ENCODE measurements at regions not wholly inside any gene's neighbourhood (a gene's known extent, or its start where the extent isn't known, plus 50 kb on each side); places are given as distances from the start of the nearest gene placed in this dataset.

DNA sequence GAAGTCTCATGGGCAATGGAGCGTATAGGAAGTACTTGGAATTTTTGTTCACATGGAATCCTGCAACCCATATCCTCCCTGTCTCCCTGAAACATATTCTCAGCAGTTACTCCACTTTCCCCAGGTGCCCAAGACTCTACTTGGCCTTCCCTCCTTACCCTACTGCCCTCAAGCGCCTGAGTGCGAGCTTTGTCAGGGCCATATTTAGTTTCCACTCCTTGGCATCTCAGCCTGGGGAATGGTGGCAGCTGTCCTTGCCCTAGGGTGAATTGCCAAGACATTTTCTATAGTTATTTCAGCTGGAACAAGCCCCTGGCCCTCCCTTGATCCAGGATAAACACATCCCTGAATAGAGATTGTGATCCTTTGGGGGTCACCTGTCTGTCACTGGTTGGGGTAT is 569.3 kb upstream of the LRFN5 start:
- no peak overlapping the region for H3K27ac Mint-ChIP-seq
- H3K36me3 Mint-ChIP-seq (ENCODE audit: low read depth) = no peaks in the 10 kb centered on the region
- Histone ChIP-seq H3K4me1 (ENCODE audit: control insufficient read depth, insufficient read depth, low read length) (no peaks in the 10 kb centered on the region), H3K27ac (ENCODE audit: low read depth, low read length) (no peak overlapping the region), H3K4me3 (ENCODE audit: low read length) (no peak overlapping the region), H3K9me3 (ENCODE audit: control insufficient read depth, low read length) (no peaks in the 10 kb centered on the region), H3K9ac (ENCODE audit: extremely low read depth, low read length, poor library complexity, severe bottlenecking) (no peak overlapping the region), H3K36me3 (ENCODE audit: control insufficient read depth, insufficient read depth, low read length) (no peaks in the 10 kb centered on the region), H3K27me3 (ENCODE audit: control insufficient read depth, insufficient read depth, low read length, poor library complexity, severe bottlenecking) (no peaks in the 10 kb centered on the region)
- no peaks in the 10 kb centered on the region for H3K4me1 Mint-ChIP-seq
- 90% methylated on average over 3 of the region's 3 CpGs; no CpG with 5 or more reads in 1 of the 2 experiments for WGBS, 2 experiments (ENCODE audit: insufficient coverage in 1 of 2, insufficient read length in 1 of 2)
- no peak for DNase-seq
- no peaks in the 10 kb centered on the region for H3K27me3 Mint-ChIP-seq (ENCODE audit: insufficient read depth)
- TF ChIP-seq, protein P1, sequence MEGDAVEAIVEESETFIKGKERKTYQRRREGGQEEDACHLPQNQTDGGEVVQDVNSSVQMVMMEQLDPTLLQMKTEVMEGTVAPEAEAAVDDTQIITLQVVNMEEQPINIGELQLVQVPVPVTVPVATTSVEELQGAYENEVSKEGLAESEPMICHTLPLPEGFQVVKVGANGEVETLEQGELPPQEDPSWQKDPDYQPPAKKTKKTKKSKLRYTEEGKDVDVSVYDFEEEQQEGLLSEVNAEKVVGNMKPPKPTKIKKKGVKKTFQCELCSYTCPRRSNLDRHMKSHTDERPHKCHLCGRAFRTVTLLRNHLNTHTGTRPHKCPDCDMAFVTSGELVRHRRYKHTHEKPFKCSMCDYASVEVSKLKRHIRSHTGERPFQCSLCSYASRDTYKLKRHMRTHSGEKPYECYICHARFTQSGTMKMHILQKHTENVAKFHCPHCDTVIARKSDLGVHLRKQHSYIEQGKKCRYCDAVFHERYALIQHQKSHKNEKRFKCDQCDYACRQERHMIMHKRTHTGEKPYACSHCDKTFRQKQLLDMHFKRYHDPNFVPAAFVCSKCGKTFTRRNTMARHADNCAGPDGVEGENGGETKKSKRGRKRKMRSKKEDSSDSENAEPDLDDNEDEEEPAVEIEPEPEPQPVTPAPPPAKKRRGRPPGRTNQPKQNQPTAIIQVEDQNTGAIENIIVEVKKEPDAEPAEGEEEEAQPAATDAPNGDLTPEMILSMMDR (conservative IDR thresholded peaks at IDR 0.05) = no peak
- H3K9me3 Mint-ChIP-seq = no peaks in the 10 kb centered on the region
- no peak overlapping the region for H3K4me3 Mint-ChIP-seq

DNA sequence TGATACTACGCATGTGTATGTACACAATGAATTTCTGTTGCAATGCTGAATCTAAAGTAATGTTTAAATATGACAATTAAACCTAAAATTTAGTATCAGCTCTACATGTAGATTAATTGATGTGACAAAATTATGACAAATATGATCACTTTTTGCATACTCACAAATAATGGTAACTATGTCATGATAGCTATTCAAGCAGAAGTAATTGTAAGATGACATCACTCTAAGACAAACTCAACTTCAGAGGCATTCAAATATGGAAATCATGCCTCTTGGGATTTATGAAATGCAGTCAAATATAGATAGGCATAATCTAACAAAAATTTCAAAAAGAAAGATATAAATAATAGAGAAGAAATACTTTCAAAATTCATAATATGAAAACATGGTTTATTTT is 571.7 kb upstream of the LRFN5 start:
- Mint-ChIP-seq H3K4me1 (no peaks in the 10 kb centered on the region), H3K27ac (no peak overlapping the region), H3K9me3 (no peaks in the 10 kb centered on the region), H3K36me3 (ENCODE audit: low read depth) (peaks cover 3% of the 10 kb centered on the region), H3K27me3 (ENCODE audit: insufficient read depth) (no peaks in the 10 kb centered on the region), H3K4me3 (no peak overlapping the region)
- Histone ChIP-seq H3K4me3 (ENCODE audit: low read length) (no peak overlapping the region), H3K27ac (ENCODE audit: low read depth, low read length) (no peak overlapping the region), H3K4me1 (ENCODE audit: control insufficient read depth, insufficient read depth, low read length) (no peaks in the 10 kb centered on the region), H3K9me3 (ENCODE audit: control insufficient read depth, low read length) (no peaks in the 10 kb centered on the region), H3K36me3 (ENCODE audit: control insufficient read depth, insufficient read depth, low read length) (no peaks in the 10 kb centered on the region), H3K9ac (ENCODE audit: extremely low read depth, low read length, poor library complexity, severe bottlenecking) (no peak overlapping the region), H3K27me3 (ENCODE audit: control insufficient read depth, insufficient read depth, low read length, poor library complexity, severe bottlenecking) (no peaks in the 10 kb centered on the region)
- TF ChIP-seq, protein P1 (conservative IDR thresholded peaks at IDR 0.05) = no peak
- DNase-seq = no peak
- no CpG with 5 or more reads among the region's 1 CpG for WGBS, 2 experiments (ENCODE audit: insufficient coverage in 1 of 2, insufficient read length in 1 of 2)

DNA sequence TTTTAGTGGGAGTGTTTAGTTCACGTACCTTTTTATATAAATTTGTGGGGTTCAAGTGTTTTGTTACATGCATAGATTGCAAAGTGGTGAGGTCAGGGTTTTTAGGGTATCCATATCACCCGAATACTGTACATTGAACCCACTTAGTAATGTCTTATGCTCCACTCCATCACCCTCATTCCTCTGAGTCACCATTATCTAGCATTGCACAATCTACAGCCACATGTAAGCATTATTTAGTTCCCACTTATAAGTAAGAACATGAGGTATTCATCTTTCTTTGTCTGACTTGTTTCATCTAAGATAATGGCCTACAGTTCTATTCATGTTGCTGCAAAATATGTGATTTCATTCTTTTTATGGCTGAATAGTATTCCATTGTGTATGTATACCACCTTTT is 583.7 kb upstream of the LRFN5 start:
- no peak overlapping the region for H3K27ac Mint-ChIP-seq
- WGBS, 2 experiments (ENCODE audit: insufficient coverage in 1 of 2, insufficient read length in 1 of 2) = 80 to 88% methylated on average over 1 of the region's 2 CpGs
- Histone ChIP-seq H3K4me1 (ENCODE audit: control insufficient read depth, insufficient read depth, low read length) (no peaks in the 10 kb centered on the region), H3K36me3 (ENCODE audit: control insufficient read depth, insufficient read depth, low read length) (no peaks in the 10 kb centered on the region), H3K9me3 (ENCODE audit: control insufficient read depth, low read length) (peaks cover 11% of the 10 kb centered on the region), H3K9ac (ENCODE audit: extremely low read depth, low read length, poor library complexity, severe bottlenecking) (no peak overlapping the region), H3K27me3 (ENCODE audit: control insufficient read depth, insufficient read depth, low read length, poor library complexity, severe bottlenecking) (no peaks in the 10 kb centered on the region), H3K27ac (ENCODE audit: low read depth, low read length) (no peak overlapping the region), H3K4me3 (ENCODE audit: low read length) (no peak overlapping the region)
- no peaks in the 10 kb centered on the region for H3K4me1 Mint-ChIP-seq
- no peaks in the 10 kb centered on the region for H3K9me3 Mint-ChIP-seq
- TF ChIP-seq, protein P1 (conservative IDR thresholded peaks at IDR 0.05) = no peak
- H3K36me3 Mint-ChIP-seq (ENCODE audit: low read depth) = peaks cover 2% of the 10 kb centered on the region
- no peaks in the 10 kb centered on the region for H3K27me3 Mint-ChIP-seq (ENCODE audit: insufficient read depth)
- DNase-seq = no peak
- H3K4me3 Mint-ChIP-seq = no peak overlapping the region
